Motor neuron (in vitro differentiated cells): ENCODE measurements at regions not wholly inside any gene's neighbourhood (a gene's known extent, or its start where the extent isn't known, plus 50 kb on each side); places are given as distances from the start of the nearest gene placed in this dataset.
A peak's percentile ranks its signal among the peaks of the same experiment; 100 is the strongest.

Experiments
- ATAC-seq, 8 experiments: fragments of 200-7000 bp; cut with Tn5 transposase; replicated peaks in 6 of 8; 2 replicates each; pipeline ENCODE4 v1.8.0; 2021; ENCODE audit warnings: mild to moderate bottlenecking in 8 of 8, moderate library complexity in 8 of 8
- H3K27ac ChIP-seq, 2 donors: fragments of 250-450 bp; sonication (Bioruptor Pico); 2 replicates each; pipeline ENCODE4 v1.9.0; 2021; ENCODE audit warnings: antibody characterized with exemption in 2 of 2, mild to moderate bottlenecking in 2 of 2, moderate library complexity in 1 of 2
- H3K4me1 ChIP-seq, 2 donors: fragments of 250-450 bp; sonication (Bioruptor Pico); replicated peaks in 1 of 2; 2 replicates each; pipeline ENCODE4 v1.6.1; 2021; ENCODE audit warnings: antibody characterized with exemption in 2 of 2, mild to moderate bottlenecking in 2 of 2, moderate library complexity in 1 of 2
- H3K4me3 ChIP-seq, 5 donors: fragments of 250-450 bp; sonication (Bioruptor Pico); 2 replicates each; pipeline ENCODE4 v1.9.0; 2021; ENCODE audit warnings: antibody characterized with exemption in 5 of 5, mild to moderate bottlenecking in 5 of 5, moderate library complexity in 4 of 5
- WGBS, 10 experiments: fragments of 450-650 bp; shearing (Covaris generic); methylation state at CpG; one replicate each; pipeline ENCODE4 v1.0.0; 2022; 5-methylcytosine and 5-hydroxymethylcytosine counted together
- in situ Hi-C, 9 experiments: fragments of 400-800 bp; cut with MboI; loops; one replicate each; pipeline ENCODE4 v1.15.0; 2021; ENCODE audit warnings: low sequenced_read_pairs in 9 of 9, low pct_unique_long_range_greater_than_20kb in 2 of 9; ENCODE audit not compliant: unreplicated experiment in 9 of 9

DNA sequence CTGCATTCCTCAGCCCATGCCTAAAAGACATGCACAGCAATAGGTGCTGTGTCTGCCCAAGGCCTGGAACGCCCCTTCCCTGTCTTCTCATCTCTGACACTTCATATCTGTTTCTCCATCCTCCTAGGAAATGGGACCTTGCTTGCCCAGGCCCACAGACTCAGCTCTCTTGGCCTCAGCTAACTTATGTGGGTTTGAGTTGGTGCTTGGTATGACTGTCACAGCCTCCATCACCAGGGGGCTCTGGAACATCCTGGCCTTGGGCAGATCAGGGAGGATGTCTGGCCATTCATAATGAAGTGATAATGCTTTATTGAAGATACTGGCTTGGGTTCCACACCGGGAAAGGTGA, 156.7 kb upstream of the SMAD3 start:
- Histone ChIP-seq H3K27ac (no peak overlapping the region), H3K4me3 (no peak overlapping the region), H3K4me1 (peaks cover 23 to 41% of the 10 kb centered on the region in 2 donors)
- in situ Hi-C loops = no loop called here
- WGBS, 10 experiments = 33 to 100% (median 60%) methylated on average over 1 to 2 of the region's 2 CpGs; no CpG with 5 or more reads in 5 of the 10 experiments
- ATAC-seq = no peak

- H3K27ac ChIP-seq = no peak overlapping the region
- no peak for ATAC-seq
- 90 to 100% (median 99%) methylated on average over 1 to 7 of the region's 7 CpGs; no CpG with 5 or more reads in 4 of the 10 experiments for WGBS, 10 experiments
- H3K4me1 ChIP-seq = peaks cover 23 to 41% of the 10 kb centered on the region in 2 donors
- H3K4me3 ChIP-seq = no peak overlapping the region
- in situ Hi-C loops = no loop called here
These were observed 156.0 kb upstream of the SMAD3 start for GRCh38 chr15:66909381-66909890.

GRCh38 chr15:66911131-66911700, 154.2 kb upstream of the SMAD3 start:
- Histone ChIP-seq H3K4me3 (no peak overlapping the region), H3K27ac (no peak overlapping the region), H3K4me1 (peaks cover 23 to 39% of the 10 kb centered on the region in 2 donors)
- in situ Hi-C loops = no loop called here
- WGBS, 10 experiments = 33 to 80% (median 65%) methylated on average over 1 to 9 of the region's 13 CpGs; no CpG with 5 or more reads in 3 of the 10 experiments
- ATAC-seq = peak in 2 of 8 experiments; percentile 10 to 19

- H3K4me1 ChIP-seq = peaks cover 20 to 33% of the 10 kb centered on the region in 2 donors
- in situ Hi-C loops = no loop called here
- H3K27ac ChIP-seq = no peak overlapping the region
- no peak for ATAC-seq
- no peak overlapping the region for H3K4me3 ChIP-seq
- 38 to 93% (median 80%) methylated on average over 1 to 7 of the region's 7 CpGs for WGBS, 10 experiments
These were observed 153.4 kb upstream of the SMAD3 start for GRCh38 chr15:66912001-66912400.

- ATAC-seq = no peak
- WGBS, 10 experiments = 59 to 100% (median 87%) methylated on average over 1 to 4 of the region's 7 CpGs; no CpG with 5 or more reads in 3 of the 10 experiments
- Histone ChIP-seq H3K4me1 (peaks cover 17 to 28% of the 10 kb centered on the region in 2 donors), H3K27ac (no peak overlapping the region), H3K4me3 (no peak overlapping the region)
- in situ Hi-C loops = no loop called here
These were observed 153.0 kb upstream of the SMAD3 start for GRCh38 chr15:66912441-66912840.

GRCh38 chr15:66917904-66918448, 147.4 kb upstream of the SMAD3 start:
- no peak for ATAC-seq
- Histone ChIP-seq H3K27ac (no peak overlapping the region), H3K4me3 (no peak overlapping the region), H3K4me1 (no peaks in the 10 kb centered on the region)
- in situ Hi-C loops = no loop called here
- 74 to 100% (median 89%) methylated on average over 1 to 2 of the region's 2 CpGs; no CpG with 5 or more reads in 1 of the 10 experiments for WGBS, 10 experiments

GRCh38 chr15:66919421-66919820, 146.0 kb upstream of the SMAD3 start:
- in situ Hi-C loops = no loop called here
- peak in 3 of 8 experiments; percentile 16 to 28 (median 20) for ATAC-seq
- H3K27ac ChIP-seq = no peak overlapping the region
- H3K4me3 ChIP-seq = no peak overlapping the region
- WGBS, 10 experiments = 20 to 89% (median 52%) methylated on average over 1 to 7 of the region's 8 CpGs; no CpG with 5 or more reads in 4 of the 10 experiments
- no peaks in the 10 kb centered on the region for H3K4me1 ChIP-seq

DNA sequence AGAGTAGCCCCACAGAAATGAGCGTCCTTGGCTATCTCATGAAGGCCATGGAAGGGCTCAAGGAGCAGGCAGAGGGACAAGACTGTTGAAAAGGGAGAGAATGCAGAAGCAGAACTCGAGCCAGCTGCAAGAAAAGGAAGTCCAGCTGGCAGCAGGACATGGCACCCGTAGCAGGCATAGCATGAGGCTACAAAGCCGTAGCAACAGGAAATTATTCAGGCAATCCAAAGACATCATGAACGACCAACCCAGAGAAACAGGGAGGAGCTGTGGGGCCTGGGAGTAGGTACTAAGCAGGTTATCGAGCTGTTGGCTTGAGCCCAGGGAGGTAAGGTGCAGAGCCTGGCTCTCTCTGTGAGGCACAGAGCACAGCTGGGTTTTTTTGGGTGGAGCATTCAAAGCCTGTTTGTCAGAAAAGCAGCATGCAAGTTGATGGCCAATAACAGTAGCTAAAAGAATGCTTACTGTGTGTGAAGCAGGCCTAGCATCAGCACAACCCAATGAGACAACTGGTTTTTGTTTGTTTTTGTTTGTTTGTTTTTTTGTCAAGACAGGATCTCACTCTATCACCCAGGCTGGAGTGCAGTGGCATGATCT, 144.0 kb upstream of the SMAD3 start:
- no peak overlapping the region for H3K27ac ChIP-seq
- ATAC-seq = peak in 3 of 8 experiments; percentile 54 to 78 (median 75)
- H3K4me1 ChIP-seq = no peaks in the 10 kb centered on the region
- in situ Hi-C loops = no loop called here
- H3K4me3 ChIP-seq = no peak overlapping the region
- WGBS, 10 experiments = 17 to 69% (median 40%) methylated on average over 1 to 6 of the region's 6 CpGs; no CpG with 5 or more reads in 5 of the 10 experiments

GRCh38 chr15:66922608-66923007, 142.8 kb upstream of the SMAD3 start:
- in situ Hi-C loops = no loop called here
- no peaks in the 10 kb centered on the region for H3K4me1 ChIP-seq
- peak in 3 of 8 experiments; percentile 7 to 31 (median 21) for ATAC-seq
- no peak overlapping the region for H3K27ac ChIP-seq
- H3K4me3 ChIP-seq = no peak overlapping the region
- 40 to 100% (median 62%) methylated on average over 1 to 3 of the region's 3 CpGs; no CpG with 5 or more reads in 5 of the 10 experiments for WGBS, 10 experiments

DNA sequence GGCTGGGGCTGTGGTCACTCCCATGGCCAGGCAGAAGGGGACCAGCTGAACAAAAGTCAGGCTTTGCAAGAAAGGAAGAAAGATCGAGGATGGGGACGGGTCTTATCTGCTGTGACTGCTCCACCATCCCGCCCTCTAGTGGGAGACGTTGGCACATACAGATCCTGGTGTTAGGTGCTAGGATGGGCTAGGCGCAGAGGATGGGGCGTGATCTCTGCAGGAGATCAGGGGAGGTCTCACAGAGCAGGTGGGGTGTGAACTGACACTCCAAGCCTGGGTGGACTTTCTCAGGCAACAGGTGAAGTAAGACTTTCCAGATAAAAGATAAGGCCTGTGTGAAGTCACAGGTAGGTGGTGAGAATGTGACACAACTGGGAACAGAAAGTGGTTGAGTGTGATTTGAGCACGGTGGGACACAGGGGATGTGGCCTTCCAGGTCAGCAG, 141.9 kb upstream of the SMAD3 start:
- Histone ChIP-seq H3K27ac (no peak overlapping the region), H3K4me1 (no peaks in the 10 kb centered on the region), H3K4me3 (no peak overlapping the region)
- 0 to 100% (median 49%) methylated on average over 1 to 5 of the region's 7 CpGs; no CpG with 5 or more reads in 4 of the 10 experiments for WGBS, 10 experiments
- peak; percentile 25 to 83 (median 51) for ATAC-seq
- in situ Hi-C loops = no loop called here

DNA sequence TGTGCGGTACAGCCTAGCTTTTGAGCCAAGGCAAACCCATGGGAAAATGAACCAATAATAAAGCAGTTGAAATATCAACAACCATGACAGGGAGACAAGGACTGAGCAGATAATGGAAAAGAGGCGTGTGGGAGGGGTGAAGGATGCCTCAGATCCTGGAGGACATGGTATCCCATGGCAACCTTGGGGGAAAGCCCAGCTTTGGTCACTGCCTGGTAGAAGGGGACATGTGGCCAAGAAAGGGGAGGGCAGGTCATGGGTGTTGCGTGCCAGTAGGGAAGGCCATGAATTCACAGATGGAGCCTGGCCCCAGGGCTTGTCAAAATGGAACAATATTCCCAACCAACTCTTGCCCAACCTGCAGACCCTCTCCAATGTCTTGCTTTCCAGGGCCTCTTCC, 140.5 kb upstream of the SMAD3 start:
- 56 to 100% (median 89%) methylated on average over 1 to 3 of the region's 3 CpGs; no CpG with 5 or more reads in 5 of the 10 experiments for WGBS, 10 experiments
- Histone ChIP-seq H3K4me3 (no peak overlapping the region), H3K4me1 (no peaks in the 10 kb centered on the region), H3K27ac (no peak overlapping the region)
- peak in 1 of 8 experiments; percentile 44 for ATAC-seq
- in situ Hi-C loops = loop anchor here in 6 of 9 experiments (25.0 kb wide), 3 partner anchors 387 to 912 kb away; partner anchors contain the start of genes RNU6-1 (in 4 of the 6) and SKOR1 (in 4 of the 6)

DNA sequence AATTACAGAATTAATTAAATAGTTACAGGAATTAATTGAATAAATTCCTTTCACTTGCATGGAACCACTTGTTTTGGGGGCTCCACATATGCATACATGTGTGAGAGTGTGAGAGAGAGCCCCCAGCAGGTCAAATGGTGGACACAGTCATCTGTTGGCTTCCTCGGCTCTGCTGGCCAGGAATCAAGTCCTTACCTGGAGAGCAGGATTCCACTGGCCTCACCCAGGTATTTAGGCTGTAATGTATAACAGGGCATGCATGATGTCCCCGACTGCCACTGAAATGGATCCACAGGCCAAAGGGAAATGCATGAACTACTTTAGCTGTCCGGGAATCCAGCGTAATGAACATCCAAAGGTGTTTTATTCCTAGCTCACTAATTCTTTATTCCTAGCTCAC, 139.7 kb upstream of the SMAD3 start:
- Histone ChIP-seq H3K4me1 (no peaks in the 10 kb centered on the region), H3K27ac (no peak overlapping the region), H3K4me3 (no peak overlapping the region)
- ATAC-seq = no peak
- WGBS, 10 experiments = 33 to 93% (median 84%) methylated on average over 1 to 4 of the region's 4 CpGs; no CpG with 5 or more reads in 4 of the 10 experiments
- in situ Hi-C loops = loop anchor here in 6 of 9 experiments (25.0 kb wide), 3 partner anchors 387 to 912 kb away; partner anchors contain the start of genes RNU6-1 (in 4 of the 6) and SKOR1 (in 4 of the 6)
